ENCODE measurements at regions not wholly inside any gene's neighbourhood (a gene's known extent, or its start where the extent isn't known, plus 50 kb on each side); places are given as distances from the start of the nearest gene placed in this dataset.

DNA sequence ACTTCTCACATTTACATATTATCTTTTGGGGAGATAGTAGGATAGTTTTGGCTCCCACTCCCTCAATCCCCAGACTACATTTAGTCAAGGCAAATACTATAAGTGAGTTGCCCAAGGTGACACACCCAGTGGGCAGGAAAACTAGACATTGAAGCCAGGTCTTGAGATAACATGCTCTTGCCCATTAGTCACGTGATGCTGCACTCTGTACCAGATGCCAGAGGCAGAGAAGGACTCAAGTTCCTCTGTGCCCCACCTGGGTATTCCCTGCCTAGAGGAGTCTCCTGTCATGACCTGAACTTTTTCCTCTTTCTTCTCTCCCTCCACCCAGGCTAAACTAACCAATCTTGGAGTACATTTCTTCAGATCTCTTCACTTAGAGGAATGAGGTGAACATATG lies 484.9 kb downstream of the BUD13 start:
- Histone ChIP-seq H4K91ac (ENCODE audit: low read depth, low read length) (no peak overlapping the region), H2BK120ac (ENCODE audit: insufficient read depth, low read length, poor library complexity) (no peak overlapping the region), H3K18ac (ENCODE audit: low read length) (no peak overlapping the region), H3K4ac (ENCODE audit: low read depth, low read length) (no peak overlapping the region), H3K23ac (ENCODE audit: low read length) (no peak overlapping the region), H3K4me2 (ENCODE audit: low read length) (no peak overlapping the region), H3K4me1 (ENCODE audit: control insufficient read depth in 1 of 2, insufficient read depth in 2 of 2, low read length in 2 of 2) (peaks cover 0 to 4% of the 10 kb centered on the region in 2 experiments), H2AFZ (ENCODE audit: insufficient read depth, low read length, poor library complexity) (no peak overlapping the region), H2AK5ac (ENCODE audit: low read length) (no peak overlapping the region), H3K79me1 (ENCODE audit: low read length) (no peaks in the 10 kb centered on the region), H3K4me3 (ENCODE audit: low read depth, low read length) (no peak overlapping the region), H3K27ac (ENCODE audit: low read depth, low read length) (no peak overlapping the region), H2BK12ac (ENCODE audit: low read length) (no peak overlapping the region), H3K14ac (ENCODE audit: low read length) (no peak overlapping the region), H4K8ac (ENCODE audit: low read depth, low read length) (no peak overlapping the region), H3K36me3 (ENCODE audit: control insufficient read depth in 1 of 2, insufficient read depth in 2 of 2, low read length in 2 of 2) (no peaks in the 10 kb centered on the region), H2BK5ac (ENCODE audit: low read depth, low read length, poor library complexity) (no peak overlapping the region), H3K9ac (ENCODE audit: low read length) (no peak overlapping the region), H3K27me3 (ENCODE audit: insufficient read depth, low read length) (no peaks in the 10 kb centered on the region), H4K12ac (ENCODE audit: low read depth, low read length) (no peak overlapping the region), H3K9me3 (ENCODE audit: insufficient read depth, low read depth, low read length) (no peaks in the 10 kb centered on the region), H3K79me2 (ENCODE audit: control insufficient read depth, insufficient read depth, low read length, poor library complexity) (no peaks in the 10 kb centered on the region)
- DNase-seq, result no peak
- WGBS (ENCODE audit: extremely low coverage, insufficient coverage, insufficient read length), result no CpG with 5 or more reads among the region's 1 CpG

DNA sequence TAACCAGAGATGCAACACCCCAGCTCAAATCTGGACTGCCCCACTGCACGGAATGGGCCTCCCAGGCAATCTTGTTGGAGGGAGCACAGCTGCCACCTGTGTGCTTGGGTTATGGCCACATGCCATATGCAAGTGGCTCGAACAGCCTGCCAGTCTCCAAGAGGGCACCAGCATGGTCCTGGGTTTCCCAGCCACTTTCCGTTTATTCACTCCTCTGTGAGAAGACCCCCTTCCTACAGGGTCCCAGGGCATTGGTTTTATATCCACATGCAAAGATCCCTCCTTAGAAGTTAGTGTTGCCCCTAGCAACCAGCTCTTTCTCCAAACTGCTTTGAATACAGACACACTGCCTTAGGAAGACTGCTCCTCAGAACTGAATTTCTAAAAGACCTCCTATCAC lies 487.8 kb downstream of the BUD13 start:
- WGBS (ENCODE audit: extremely low coverage, insufficient coverage, insufficient read length), result no CpG with 5 or more reads among the region's 3 CpGs
- H4K8ac ChIP-seq (ENCODE audit: low read depth, low read length), result no peak overlapping the region
- no peak overlapping the region for H3K23ac ChIP-seq (ENCODE audit: low read length)
- no peak overlapping the region for H3K4me2 ChIP-seq (ENCODE audit: low read length)
- no peaks in the 10 kb centered on the region for H3K36me3 ChIP-seq (ENCODE audit: control insufficient read depth in 1 of 2, insufficient read depth in 2 of 2, low read length in 2 of 2)
- no peak overlapping the region for H2BK120ac ChIP-seq (ENCODE audit: insufficient read depth, low read length, poor library complexity)
- peaks cover 0 to 4% of the 10 kb centered on the region in 2 experiments for H3K4me1 ChIP-seq (ENCODE audit: control insufficient read depth in 1 of 2, insufficient read depth in 2 of 2, low read length in 2 of 2)
- no peak overlapping the region for H2BK12ac ChIP-seq (ENCODE audit: low read length)
- no peak overlapping the region for H2AFZ ChIP-seq (ENCODE audit: insufficient read depth, low read length, poor library complexity)
- H2BK5ac ChIP-seq (ENCODE audit: low read depth, low read length, poor library complexity), result no peak overlapping the region
- H3K9me3 ChIP-seq (ENCODE audit: insufficient read depth, low read depth, low read length), result no peaks in the 10 kb centered on the region
- no peak overlapping the region for H3K4ac ChIP-seq (ENCODE audit: low read depth, low read length)
- no peak overlapping the region for H3K14ac ChIP-seq (ENCODE audit: low read length)
- H3K79me2 ChIP-seq (ENCODE audit: control insufficient read depth, insufficient read depth, low read length, poor library complexity), result no peaks in the 10 kb centered on the region
- no peak overlapping the region for H3K9ac ChIP-seq (ENCODE audit: low read length)
- H3K79me1 ChIP-seq (ENCODE audit: low read length), result no peaks in the 10 kb centered on the region
- H4K12ac ChIP-seq (ENCODE audit: low read depth, low read length), result no peak overlapping the region
- no peak overlapping the region for H3K4me3 ChIP-seq (ENCODE audit: low read depth, low read length)
- H3K18ac ChIP-seq (ENCODE audit: low read length), result no peak overlapping the region
- no peak overlapping the region for H4K91ac ChIP-seq (ENCODE audit: low read depth, low read length)
- H2AK5ac ChIP-seq (ENCODE audit: low read length), result no peak overlapping the region
- no peak for DNase-seq
- no peaks in the 10 kb centered on the region for H3K27me3 ChIP-seq (ENCODE audit: insufficient read depth, low read length)
- no peak overlapping the region for H3K27ac ChIP-seq (ENCODE audit: low read depth, low read length)

DNA sequence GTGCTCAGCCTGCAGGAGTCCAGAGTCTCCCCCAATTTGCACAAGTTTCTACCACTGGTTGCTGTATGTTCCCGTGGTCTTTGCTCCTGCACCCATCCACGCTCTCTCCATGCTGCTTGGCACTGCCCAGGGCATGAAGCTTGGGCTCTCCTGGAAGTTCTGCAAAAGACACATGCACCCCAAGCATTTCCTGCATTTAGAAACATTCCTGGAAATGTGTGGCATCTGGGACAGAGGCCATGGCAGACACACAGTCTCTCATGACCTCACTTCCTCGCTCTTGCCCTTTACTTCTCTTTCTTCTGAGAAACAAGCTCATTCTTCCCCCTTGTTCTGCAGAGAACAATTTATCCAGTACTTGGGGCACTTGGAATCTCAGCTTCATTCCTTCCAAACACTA lies 489.5 kb downstream of the BUD13 start:
- Histone ChIP-seq H2BK5ac (ENCODE audit: low read depth, low read length, poor library complexity) (no peak overlapping the region), H3K79me2 (ENCODE audit: control insufficient read depth, insufficient read depth, low read length, poor library complexity) (no peaks in the 10 kb centered on the region), H2AK5ac (ENCODE audit: low read length) (no peak overlapping the region), H3K4ac (ENCODE audit: low read depth, low read length) (no peak overlapping the region), H3K9me3 (ENCODE audit: insufficient read depth, low read depth, low read length) (no peaks in the 10 kb centered on the region), H2BK120ac (ENCODE audit: insufficient read depth, low read length, poor library complexity) (no peak overlapping the region), H4K12ac (ENCODE audit: low read depth, low read length) (no peak overlapping the region), H3K4me3 (ENCODE audit: low read depth, low read length) (no peak overlapping the region), H3K36me3 (ENCODE audit: control insufficient read depth in 1 of 2, insufficient read depth in 2 of 2, low read length in 2 of 2) (no peaks in the 10 kb centered on the region), H2BK12ac (ENCODE audit: low read length) (no peak overlapping the region), H3K27me3 (ENCODE audit: insufficient read depth, low read length) (no peaks in the 10 kb centered on the region), H3K14ac (ENCODE audit: low read length) (no peak overlapping the region), H3K4me2 (ENCODE audit: low read length) (no peak overlapping the region), H4K8ac (ENCODE audit: low read depth, low read length) (no peak overlapping the region), H3K9ac (ENCODE audit: low read length) (no peak overlapping the region), H3K79me1 (ENCODE audit: low read length) (no peaks in the 10 kb centered on the region), H3K23ac (ENCODE audit: low read length) (no peak overlapping the region), H2AFZ (ENCODE audit: insufficient read depth, low read length, poor library complexity) (no peak overlapping the region), H3K4me1 (ENCODE audit: control insufficient read depth in 1 of 2, insufficient read depth in 2 of 2, low read length in 2 of 2) (peaks cover 0 to 4% of the 10 kb centered on the region in 2 experiments), H4K91ac (ENCODE audit: low read depth, low read length) (no peak overlapping the region), H3K27ac (ENCODE audit: low read depth, low read length) (no peak overlapping the region), H3K18ac (ENCODE audit: low read length) (no peak overlapping the region)
- DNase-seq, result no peak
- no CpG with 5 or more reads among the region's 3 CpGs for WGBS (ENCODE audit: extremely low coverage, insufficient coverage, insufficient read length)

DNA sequence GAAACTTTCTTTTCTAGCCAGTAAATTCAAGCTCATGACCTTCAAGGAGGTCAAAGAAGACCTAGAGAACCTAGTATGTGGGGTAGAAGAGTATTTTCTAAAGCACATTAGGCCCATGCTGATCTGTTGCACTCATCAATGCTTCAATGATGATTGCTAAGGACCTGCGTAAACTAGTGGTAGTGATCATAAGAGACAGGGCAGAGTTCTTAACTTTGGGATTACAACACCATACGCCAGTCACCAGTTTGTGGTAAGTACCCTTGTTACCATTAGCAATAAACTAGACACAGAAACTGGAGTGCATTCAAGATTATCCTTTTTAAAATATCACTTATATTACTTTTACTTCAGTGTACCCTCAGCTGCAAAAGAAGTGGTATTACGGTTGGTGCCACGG lies 490.3 kb downstream of the BUD13 start:
- Histone ChIP-seq H3K18ac (ENCODE audit: low read length) (no peak overlapping the region), H2AFZ (ENCODE audit: insufficient read depth, low read length, poor library complexity) (no peak overlapping the region), H2BK12ac (ENCODE audit: low read length) (no peak overlapping the region), H2BK120ac (ENCODE audit: insufficient read depth, low read length, poor library complexity) (no peak overlapping the region), H4K8ac (ENCODE audit: low read depth, low read length) (no peak overlapping the region), H3K4ac (ENCODE audit: low read depth, low read length) (no peak overlapping the region), H3K27ac (ENCODE audit: low read depth, low read length) (no peak overlapping the region), H2BK5ac (ENCODE audit: low read depth, low read length, poor library complexity) (no peak overlapping the region), H3K4me2 (ENCODE audit: low read length) (no peak overlapping the region), H4K91ac (ENCODE audit: low read depth, low read length) (no peak overlapping the region), H3K23ac (ENCODE audit: low read length) (no peak overlapping the region), H3K9me3 (ENCODE audit: insufficient read depth, low read depth, low read length) (no peaks in the 10 kb centered on the region), H3K79me1 (ENCODE audit: low read length) (no peaks in the 10 kb centered on the region), H3K79me2 (ENCODE audit: control insufficient read depth, insufficient read depth, low read length, poor library complexity) (no peaks in the 10 kb centered on the region), H3K14ac (ENCODE audit: low read length) (no peak overlapping the region), H3K9ac (ENCODE audit: low read length) (no peak overlapping the region), H3K4me1 (ENCODE audit: control insufficient read depth in 1 of 2, insufficient read depth in 2 of 2, low read length in 2 of 2) (peaks cover 0 to 4% of the 10 kb centered on the region in 2 experiments), H3K36me3 (ENCODE audit: control insufficient read depth in 1 of 2, insufficient read depth in 2 of 2, low read length in 2 of 2) (no peaks in the 10 kb centered on the region), H4K12ac (ENCODE audit: low read depth, low read length) (no peak overlapping the region), H3K4me3 (ENCODE audit: low read depth, low read length) (no peak overlapping the region), H2AK5ac (ENCODE audit: low read length) (no peak overlapping the region), H3K27me3 (ENCODE audit: insufficient read depth, low read length) (no peaks in the 10 kb centered on the region)
- no CpG with 5 or more reads among the region's 4 CpGs for WGBS (ENCODE audit: extremely low coverage, insufficient coverage, insufficient read length)
- DNase-seq, result no peak

Measured in trophoblast cell (in vitro differentiated cells and primary cell).